H9 (cell line): ENCODE measurements at regions not wholly inside any gene's neighbourhood (a gene's known extent, or its start where the extent isn't known, plus 50 kb on each side); places are given as distances from the start of the nearest gene placed in this dataset.

Experiments used
- DNase-seq: peaks from one replicate; pipeline ENCODE4 v3.0.0-alpha.2; 2017
- H2AFZ ChIP-seq: one replicate; pipeline ENCODE4 v1.6.1; 2013; ENCODE audit warnings: mild to moderate bottlenecking, low read length, control low read depth, moderate library complexity
- H2AK5ac ChIP-seq: 2 replicates; pipeline ENCODE4 v1.6.1; 2013; ENCODE audit warnings: low read length, control low read depth, mixed read lengths; ENCODE audit not compliant: insufficient read length
- H2BK120ac ChIP-seq: one replicate; pipeline ENCODE4 v1.6.1; 2013; ENCODE audit warnings: low read depth, mild to moderate bottlenecking, low read length, control low read depth, inconsistent platforms; ENCODE audit not compliant: poor library complexity, severe bottlenecking
- H2BK12ac ChIP-seq: 2 replicates; pipeline ENCODE4 v1.6.1; 2013; ENCODE audit warnings: low read length, control low read depth, mixed read lengths, low read depth; ENCODE audit not compliant: insufficient read length
- H2BK15ac ChIP-seq: 2 replicates; pipeline ENCODE4 v1.6.1; 2013; ENCODE audit warnings: low read depth, low read length, control low read depth
- H2BK20ac ChIP-seq: one replicate; pipeline ENCODE4 v1.6.1; 2013; ENCODE audit warnings: low read depth, mild to moderate bottlenecking, low read length, control low read depth, inconsistent platforms; ENCODE audit not compliant: poor library complexity, severe bottlenecking
- H2BK5ac ChIP-seq: 2 replicates; pipeline ENCODE4 v1.6.1; 2013; ENCODE audit warnings: low read length, control low read depth, mixed read lengths; ENCODE audit not compliant: insufficient read length
- H3K14ac ChIP-seq: 2 replicates; pipeline ENCODE4 v1.6.1; 2013; ENCODE audit warnings: low read length, control low read depth; ENCODE audit not compliant: insufficient read depth
- H3K18ac ChIP-seq: 2 replicates; pipeline ENCODE4 v1.6.1; 2013; ENCODE audit warnings: low read depth, mild to moderate bottlenecking, mixed read lengths, low read length, control low read depth; ENCODE audit not compliant: insufficient read length
- H3K23ac ChIP-seq: 2 replicates; pipeline ENCODE4 v1.6.1; 2013; ENCODE audit warnings: low read length, control low read depth, mixed read lengths, low read depth; ENCODE audit not compliant: insufficient read length
- H3K23me2 ChIP-seq: 2 replicates; pipeline ENCODE4 v1.6.1; 2013; ENCODE audit warnings: low read depth, mild to moderate bottlenecking, mixed read lengths, low read length, control low read depth; ENCODE audit not compliant: insufficient read length, poor library complexity, severe bottlenecking
- H3K27ac ChIP-seq: 2 replicates; pipeline ENCODE4 v1.5.1; 2013; ENCODE audit warnings: low read length, control low read depth, mixed read lengths, low read depth; ENCODE audit not compliant: insufficient read length
- H3K27me3 ChIP-seq: 2 replicates; pipeline ENCODE4 v1.6.1; 2013; ENCODE audit warnings: low read length, control low read depth, inconsistent platforms; ENCODE audit not compliant: insufficient read depth
- H3K4ac ChIP-seq: 2 replicates; pipeline ENCODE4 v1.6.1; 2013; ENCODE audit warnings: low read depth, mild to moderate bottlenecking, control low read depth, inconsistent platforms, low read length, moderate library complexity
- H3K4me1 ChIP-seq: 2 replicates; pipeline ENCODE4 v1.6.1; 2013; ENCODE audit warnings: low read length, control low read depth, inconsistent platforms; ENCODE audit not compliant: insufficient read depth
- H3K4me2 ChIP-seq: 2 replicates; pipeline ENCODE4 v1.6.1; 2013; ENCODE audit warnings: low read length, control low read depth, mixed read lengths; ENCODE audit not compliant: insufficient read length, insufficient read depth
- H3K56ac ChIP-seq: 2 replicates; pipeline ENCODE4 v1.6.1; 2013; ENCODE audit warnings: low read depth, mild to moderate bottlenecking, mixed read lengths, low read length, control low read depth; ENCODE audit not compliant: insufficient read length
- H3K79me1 ChIP-seq: 2 replicates; pipeline ENCODE4 v1.6.1; 2013; ENCODE audit warnings: low read depth, mild to moderate bottlenecking, moderate library complexity, low read length, control low read depth, inconsistent platforms; ENCODE audit not compliant: insufficient read depth, poor library complexity, severe bottlenecking
- H3K79me2 ChIP-seq: 2 replicates; pipeline ENCODE4 v1.6.1; 2013; ENCODE audit warnings: low read length, control low read depth, inconsistent platforms; ENCODE audit not compliant: insufficient read depth
- H3K9ac ChIP-seq: 2 replicates; pipeline ENCODE4 v1.6.1; 2013; ENCODE audit warnings: low read length, control low read depth, mixed read lengths; ENCODE audit not compliant: insufficient read length; ENCODE audit errors: extremely low read depth
- H3K9me3 ChIP-seq: one replicate; pipeline ENCODE4 v1.6.1; 2013; ENCODE audit warnings: low read depth, low read length, inconsistent platforms; ENCODE audit not compliant: control insufficient read depth
- H3T11ph ChIP-seq: one replicate; pipeline ENCODE4 v1.6.1; 2013; ENCODE audit warnings: mild to moderate bottlenecking, low read length, control low read depth, inconsistent platforms
- H4K20me1 ChIP-seq: one replicate; pipeline ENCODE4 v1.6.1; 2013; ENCODE audit not compliant: control insufficient read depth, insufficient read length, insufficient read depth
- H4K5ac ChIP-seq: 2 replicates; pipeline ENCODE4 v1.6.1; 2013; ENCODE audit warnings: low read depth, mild to moderate bottlenecking, mixed read lengths, low read length, control low read depth; ENCODE audit not compliant: insufficient read length
- H4K8ac ChIP-seq: replicated peaks from 2 replicates; pipeline ENCODE4 v1.6.1; 2013; ENCODE audit warnings: low read length, control low read depth, mixed read lengths, low read depth; ENCODE audit not compliant: insufficient read length
- H4K91ac ChIP-seq: 2 replicates; pipeline ENCODE4 v1.6.1; 2013; ENCODE audit warnings: low read depth, mild to moderate bottlenecking, moderate library complexity, mixed read lengths, low read length, control low read depth; ENCODE audit not compliant: insufficient read length
- H3K27ac Mint-ChIP-seq, 3 experiments: 2 replicates in 2 of 3; 3 replicates in 1 of 3; pipeline ENCODE4 v1.8.0; 2020 to 2021; ENCODE audit warnings: mixed read lengths in 3 of 3, mild to moderate bottlenecking in 1 of 3, moderate library complexity in 1 of 3
- H3K27me3 Mint-ChIP-seq: 2 replicates; pipeline ENCODE4 v1.8.0; 2021; ENCODE audit warnings: low read depth, mild to moderate bottlenecking, moderate library complexity, mixed read lengths
- H3K36me3 Mint-ChIP-seq, 3 experiments: 2 replicates in 2 of 3; 3 replicates in 1 of 3; pipeline ENCODE4 v1.8.0; 2020 to 2021; ENCODE audit warnings: low read depth in 3 of 3, mixed read lengths in 3 of 3; ENCODE audit not compliant: insufficient read depth in 1 of 3
- H3K4me1 Mint-ChIP-seq, 2 experiments: 2 replicates each; pipeline ENCODE4 v1.8.0; 2020; ENCODE audit warnings: mixed read lengths in 2 of 2
- H3K4me3 Mint-ChIP-seq, 2 experiments: 2 replicates in 1 of 2; 3 replicates in 1 of 2; pipeline ENCODE4 v1.8.0; 2020 to 2021; ENCODE audit warnings: mild to moderate bottlenecking in 2 of 2, mixed read lengths in 2 of 2, moderate library complexity in 1 of 2
- H3K9me3 Mint-ChIP-seq, 2 experiments: 2 replicates in 1 of 2; 3 replicates in 1 of 2; pipeline ENCODE4 v1.8.0; 2020; ENCODE audit warnings: mild to moderate bottlenecking in 2 of 2, mixed read lengths in 2 of 2, moderate library complexity in 1 of 2
- CTCF ChIP-seq: fragments of 200-600 bp; sonication (generic); conservative IDR thresholded peaks from 3 replicates; pipeline ENCODE4 v1.8.0; 2021; ENCODE audit warnings: antibody characterized with exemption, mild to moderate bottlenecking
- WGBS: extraction: QIAGEN DNeasy Blood & Tissue Kit; methylation state at CpG from one replicate; pipeline ENCODE4 v1.1.7; 2013; ENCODE audit warnings: missing lambda C conversion rate, low lambda C conversion rate, mixed read lengths; ENCODE audit not compliant: insufficient read length; ENCODE audit errors: extremely low coverage; 5-methylcytosine and 5-hydroxymethylcytosine counted together

GRCh38 chr20:40054311-40054710 is 634.7 kb downstream of the MAFB start:
- Mint-ChIP-seq H3K27ac (no peak overlapping the region), H3K36me3 (peaks cover 1 to 3% (median 3%) of the 10 kb centered on the region in 3 experiments; a peak in 6 of 7 replicates), H3K27me3 (no peaks in the 10 kb centered on the region), H3K9me3 (peaks cover 3 to 7% of the 10 kb centered on the region in 2 experiments; a peak in 3 of 5 replicates), H3K4me3 (no peak overlapping the region), H3K4me1 (no peaks in the 10 kb centered on the region)
- H3K4ac ChIP-seq, result no peak overlapping the region
- H2BK120ac ChIP-seq, result no peak overlapping the region
- no peak overlapping the region for H3K4me2 ChIP-seq
- H3K9ac ChIP-seq, result no peak overlapping the region
- no peaks in the 10 kb centered on the region for H3K79me2 ChIP-seq
- no peak overlapping the region for H3T11ph ChIP-seq
- H2AFZ ChIP-seq, result no peak overlapping the region
- H4K91ac ChIP-seq, result no peak overlapping the region
- H3K4me1 ChIP-seq, result no peaks in the 10 kb centered on the region
- no peak overlapping the region for H2BK5ac ChIP-seq
- DNase-seq, result no peak
- no peak overlapping the region for H3K27ac ChIP-seq
- no peak overlapping the region for H2BK20ac ChIP-seq
- no peak overlapping the region for H4K8ac ChIP-seq
- no peak overlapping the region for H2BK12ac ChIP-seq
- no peak for TF ChIP-seq CTCF
- no peak overlapping the region for H3K56ac ChIP-seq
- no peaks in the 10 kb centered on the region for H3K23me2 ChIP-seq
- H3K9me3 ChIP-seq, result no peaks in the 10 kb centered on the region
- no peaks in the 10 kb centered on the region for H4K20me1 ChIP-seq
- no peaks in the 10 kb centered on the region for H3K27me3 ChIP-seq
- H3K79me1 ChIP-seq, result no peaks in the 10 kb centered on the region
- H3K14ac ChIP-seq, result no peak overlapping the region
- WGBS, result no CpG with 5 or more reads among the region's 4 CpGs
- no peak overlapping the region for H4K5ac ChIP-seq
- no peak overlapping the region for H3K23ac ChIP-seq
- no peak overlapping the region for H2BK15ac ChIP-seq
- H2AK5ac ChIP-seq, result no peak overlapping the region
- H3K18ac ChIP-seq, result no peak overlapping the region
